ENCODE measurements at regions not wholly inside any gene's neighbourhood (a gene's known extent, or its start where the extent isn't known, plus 50 kb on each side); places are given as distances from the start of the nearest gene placed in this dataset.

GRCh38 chr4:3818371-3818770, 52.2 kb downstream of the ADRA2C start:
- no peak for DNase-seq

GRCh38 chr4:3819210-3819919, 53.2 kb downstream of the ADRA2C start:
- DNase-seq, result no peak

GRCh38 chr4:3820016-3820805, 54.0 kb downstream of the ADRA2C start:
- no peak for DNase-seq

- DNase-seq, result no peak
These were observed 54.8 kb downstream of the ADRA2C start for GRCh38 chr4:3820806-3821579.

GRCh38 chr4:3821580-3822229, 55.5 kb downstream of the ADRA2C start:
- DNase-seq, result no peak

- no peak for DNase-seq
These were observed 56.2 kb downstream of the ADRA2C start for GRCh38 chr4:3822230-3822947.

GRCh38 chr4:3823496-3824341, 57.5 kb downstream of the ADRA2C start:
- no peak for DNase-seq

- no peak for DNase-seq
These were observed 58.5 kb downstream of the ADRA2C start for GRCh38 chr4:3824521-3825270.

GRCh38 chr4:3825530-3825929, 59.3 kb downstream of the ADRA2C start:
- no peak for DNase-seq

- no peak for DNase-seq
These were observed 60.3 kb downstream of the ADRA2C start for GRCh38 chr4:3826247-3827172.

- no peak for DNase-seq
These were observed 61.7 kb downstream of the ADRA2C start for GRCh38 chr4:3827616-3828492.

GRCh38 chr4:3828546-3828945, 62.4 kb downstream of the ADRA2C start:
- no peak for DNase-seq

GRCh38 chr4:3829211-3829955, 63.2 kb downstream of the ADRA2C start:
- DNase-seq, result no peak

GRCh38 chr4:3829956-3830773, 64.0 kb downstream of the ADRA2C start:
- no peak for DNase-seq

- DNase-seq, result no peak
These were observed 64.8 kb downstream of the ADRA2C start for GRCh38 chr4:3830774-3831528.

- no peak for DNase-seq
These were observed 65.5 kb downstream of the ADRA2C start for GRCh38 chr4:3831529-3832150.
